Mammary epithelial cell (primary cell): ENCODE measurements at regions not wholly inside any gene's neighbourhood (a gene's known extent, or its start where the extent isn't known, plus 50 kb on each side); places are given as distances from the start of the nearest gene placed in this dataset.

ENCODE experiments used
- EZH2 ChIP-seq: IDR thresholded peaks from 2 replicates; pipeline ENCODE4 v1.6.1; 2012; ENCODE audit warnings: low read length, inconsistent platforms, borderline replicate concordance
- TF ChIP-seq, protein P1 (sequence below), 2 donors: IDR thresholded peaks in 1 of 2; conservative IDR thresholded peaks in 1 of 2; 2 replicates each; pipeline ENCODE4 v1.5.1; 2011 to 2012; ENCODE audit warnings: inconsistent platforms in 2 of 2, low read length in 2 of 2, mild to moderate bottlenecking in 2 of 2, control low read depth in 1 of 2, low read depth in 1 of 2; ENCODE audit not compliant: insufficient read depth in 1 of 2; ENCODE audit errors: extremely low read depth in 1 of 2

- TF ChIP-seq, protein P1, sequence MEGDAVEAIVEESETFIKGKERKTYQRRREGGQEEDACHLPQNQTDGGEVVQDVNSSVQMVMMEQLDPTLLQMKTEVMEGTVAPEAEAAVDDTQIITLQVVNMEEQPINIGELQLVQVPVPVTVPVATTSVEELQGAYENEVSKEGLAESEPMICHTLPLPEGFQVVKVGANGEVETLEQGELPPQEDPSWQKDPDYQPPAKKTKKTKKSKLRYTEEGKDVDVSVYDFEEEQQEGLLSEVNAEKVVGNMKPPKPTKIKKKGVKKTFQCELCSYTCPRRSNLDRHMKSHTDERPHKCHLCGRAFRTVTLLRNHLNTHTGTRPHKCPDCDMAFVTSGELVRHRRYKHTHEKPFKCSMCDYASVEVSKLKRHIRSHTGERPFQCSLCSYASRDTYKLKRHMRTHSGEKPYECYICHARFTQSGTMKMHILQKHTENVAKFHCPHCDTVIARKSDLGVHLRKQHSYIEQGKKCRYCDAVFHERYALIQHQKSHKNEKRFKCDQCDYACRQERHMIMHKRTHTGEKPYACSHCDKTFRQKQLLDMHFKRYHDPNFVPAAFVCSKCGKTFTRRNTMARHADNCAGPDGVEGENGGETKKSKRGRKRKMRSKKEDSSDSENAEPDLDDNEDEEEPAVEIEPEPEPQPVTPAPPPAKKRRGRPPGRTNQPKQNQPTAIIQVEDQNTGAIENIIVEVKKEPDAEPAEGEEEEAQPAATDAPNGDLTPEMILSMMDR (conservative IDR thresholded peaks at IDR 0.05 in 1 of 2, IDR thresholded peaks at IDR 0.05 in 1 of 2; ENCODE audit: extremely low read depth in 1 of 2, insufficient read depth in 1 of 2, low read depth in 1 of 2, low read length in 2 of 2): no peak
- no peak for TF ChIP-seq EZH2
Measured at GRCh38 chr5:2901511-2901910, 150.0 kb upstream of the IRX2 start.
